ENCODE measurements at regions not wholly inside any gene's neighbourhood (a gene's known extent, or its start where the extent isn't known, plus 50 kb on each side); places are given as distances from the start of the nearest gene placed in this dataset.
"Not testable (repeated sequence)": the region's sequence is repeated elsewhere in the genome, so short reads cannot be mapped to it uniquely, and the experiment has no call there.

DNA sequence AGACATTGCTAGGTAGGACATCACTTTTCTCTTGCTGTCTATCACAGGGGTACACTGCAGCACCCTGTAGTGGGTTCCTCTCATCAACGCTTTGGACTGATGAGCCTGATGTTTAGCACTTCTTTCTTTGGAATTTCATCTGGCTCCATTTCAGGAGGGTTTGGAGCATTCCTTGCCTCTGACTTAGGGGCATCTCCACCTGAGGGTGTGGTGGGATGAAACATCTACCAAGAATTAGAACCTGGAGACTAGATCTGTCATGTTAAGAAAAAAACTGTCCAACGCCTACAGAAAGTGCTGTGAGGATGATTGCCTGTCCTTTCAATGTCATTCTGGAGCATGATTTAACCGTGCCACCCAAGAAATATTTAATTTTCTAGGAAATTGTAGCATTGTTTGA lies 648.4 kb downstream of the ETS1 start:
- intact Hi-C loops (cut with micrococcal nuclease) = no loop called here
- DNase-seq = no peak
- TF ChIP-seq, protein P1, sequence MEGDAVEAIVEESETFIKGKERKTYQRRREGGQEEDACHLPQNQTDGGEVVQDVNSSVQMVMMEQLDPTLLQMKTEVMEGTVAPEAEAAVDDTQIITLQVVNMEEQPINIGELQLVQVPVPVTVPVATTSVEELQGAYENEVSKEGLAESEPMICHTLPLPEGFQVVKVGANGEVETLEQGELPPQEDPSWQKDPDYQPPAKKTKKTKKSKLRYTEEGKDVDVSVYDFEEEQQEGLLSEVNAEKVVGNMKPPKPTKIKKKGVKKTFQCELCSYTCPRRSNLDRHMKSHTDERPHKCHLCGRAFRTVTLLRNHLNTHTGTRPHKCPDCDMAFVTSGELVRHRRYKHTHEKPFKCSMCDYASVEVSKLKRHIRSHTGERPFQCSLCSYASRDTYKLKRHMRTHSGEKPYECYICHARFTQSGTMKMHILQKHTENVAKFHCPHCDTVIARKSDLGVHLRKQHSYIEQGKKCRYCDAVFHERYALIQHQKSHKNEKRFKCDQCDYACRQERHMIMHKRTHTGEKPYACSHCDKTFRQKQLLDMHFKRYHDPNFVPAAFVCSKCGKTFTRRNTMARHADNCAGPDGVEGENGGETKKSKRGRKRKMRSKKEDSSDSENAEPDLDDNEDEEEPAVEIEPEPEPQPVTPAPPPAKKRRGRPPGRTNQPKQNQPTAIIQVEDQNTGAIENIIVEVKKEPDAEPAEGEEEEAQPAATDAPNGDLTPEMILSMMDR (IDR thresholded peaks at IDR 0.05; ENCODE audit: borderline replicate concordance) = no peak
- no peak overlapping the region for H3K4me3 ChIP-seq
- peaks cover 4% of the 10 kb centered on the region for H3K9me3 ChIP-seq (replicated peaks)
- no peaks in the 10 kb centered on the region for H3K36me3 ChIP-seq
- no peak overlapping the region for H3K27ac ChIP-seq (replicated peaks)
- no peaks in the 10 kb centered on the region for H3K27me3 ChIP-seq (ENCODE audit: low read depth)
- H3K4me1 ChIP-seq = no peaks in the 10 kb centered on the region

DNA sequence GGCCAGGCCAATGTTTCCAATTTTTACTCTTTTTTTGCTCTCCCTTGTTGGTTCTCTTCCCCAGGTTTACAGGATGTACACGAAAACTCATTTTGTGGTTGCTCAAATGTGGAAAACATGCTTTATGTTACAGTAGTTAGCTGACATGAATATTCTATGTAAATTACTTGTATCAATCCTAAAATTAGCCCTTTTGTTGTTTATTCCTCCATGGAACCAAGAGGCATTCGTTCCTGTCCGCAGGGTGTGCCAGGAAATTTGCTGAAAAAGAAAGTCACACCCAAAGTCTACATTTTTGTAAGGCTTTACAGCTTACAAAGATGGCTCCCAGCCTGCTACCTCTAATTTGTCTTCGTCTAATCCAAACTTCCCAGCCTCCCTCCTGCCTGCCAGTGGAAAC lies 652.3 kb downstream of the ETS1 start:
- Histone ChIP-seq H3K4me3 (no peak overlapping the region), H3K9me3 (replicated peaks) (no peaks in the 10 kb centered on the region), H3K4me1 (no peaks in the 10 kb centered on the region), H3K36me3 (no peaks in the 10 kb centered on the region), H3K27me3 (ENCODE audit: low read depth) (no peaks in the 10 kb centered on the region), H3K27ac (replicated peaks) (no peak overlapping the region)
- TF ChIP-seq, protein P1 (IDR thresholded peaks at IDR 0.05; ENCODE audit: borderline replicate concordance) = no peak
- no peak for DNase-seq
- intact Hi-C loops (cut with micrococcal nuclease) = no loop called here

DNA sequence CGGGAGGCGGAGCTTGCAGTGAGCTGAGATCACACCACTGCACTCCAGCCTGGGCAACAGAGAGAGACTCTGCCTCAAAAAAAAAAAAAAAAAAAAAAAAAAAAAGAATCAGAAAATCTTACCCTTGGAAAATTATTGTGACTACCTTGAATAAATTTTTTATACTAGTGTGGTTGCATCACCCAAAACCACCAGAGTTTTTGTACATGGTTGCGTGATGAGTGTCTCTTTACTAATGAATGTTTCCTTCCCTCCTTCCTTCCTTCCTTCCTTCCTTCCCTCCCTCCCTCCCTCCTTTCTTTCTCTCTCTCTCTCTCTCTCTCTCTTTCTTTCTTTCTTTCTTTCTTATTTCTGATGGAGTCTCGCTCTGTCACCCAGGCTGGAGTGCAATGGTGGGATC lies 653.4 kb downstream of the ETS1 start:
- DNase-seq; H3K4me1 ChIP-seq; H3K4me3 ChIP-seq; H3K27me3 ChIP-seq (ENCODE audit: low read depth); H3K9me3 ChIP-seq (replicated peaks); H3K27ac ChIP-seq (replicated peaks); H3K36me3 ChIP-seq; intact Hi-C loops (cut with micrococcal nuclease): not testable (repeated sequence)

DNA sequence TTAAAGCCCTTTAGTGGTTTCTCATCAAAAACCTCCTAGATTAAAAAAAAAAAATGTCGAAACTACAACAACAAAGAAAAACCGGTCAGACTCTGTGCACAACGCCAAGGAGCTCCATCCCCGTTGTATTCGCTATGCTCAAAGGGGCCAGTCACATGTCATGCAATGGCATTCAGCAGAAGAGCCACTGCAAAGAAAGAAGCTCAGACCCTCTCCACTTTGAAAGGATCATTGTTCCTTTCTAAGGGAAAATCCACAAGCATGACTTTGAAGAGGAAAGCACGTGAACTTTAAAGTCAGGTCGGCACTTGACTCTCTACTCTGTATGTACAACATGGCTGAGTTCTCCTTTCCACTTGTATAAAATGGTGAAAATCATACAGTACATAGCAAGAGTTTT lies 655.6 kb downstream of the ETS1 start:
- Histone ChIP-seq H3K27me3 (ENCODE audit: low read depth) (no peaks in the 10 kb centered on the region), H3K36me3 (no peaks in the 10 kb centered on the region), H3K4me3 (no peak overlapping the region), H3K9me3 (replicated peaks) (no peaks in the 10 kb centered on the region), H3K4me1 (no peaks in the 10 kb centered on the region), H3K27ac (replicated peaks) (no peak overlapping the region)
- DNase-seq = no peak
- TF ChIP-seq, protein P1 (IDR thresholded peaks at IDR 0.05; ENCODE audit: borderline replicate concordance) = no peak
- intact Hi-C loops (cut with micrococcal nuclease) = no loop called here

DNA sequence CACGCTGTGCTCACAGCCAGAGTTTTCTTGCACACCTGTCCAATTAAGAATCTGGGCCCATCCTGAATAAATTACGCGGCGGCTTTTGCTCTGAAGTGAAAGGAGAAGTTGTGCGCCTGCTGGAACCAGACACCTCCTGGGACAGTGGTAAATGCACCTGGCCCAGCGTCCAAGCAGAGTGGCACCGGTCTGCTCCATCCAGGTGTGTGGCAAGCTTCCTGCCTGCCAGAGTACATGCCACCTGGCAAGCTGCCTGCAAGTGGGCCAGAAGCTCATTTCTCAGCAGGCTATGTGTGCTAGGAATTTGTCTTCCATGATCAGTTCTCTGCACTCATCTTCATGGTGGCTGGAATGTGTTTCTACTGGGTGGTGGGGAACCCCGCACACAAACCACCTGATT lies 660.6 kb downstream of the ETS1 start:
- Histone ChIP-seq H3K27me3 (ENCODE audit: low read depth) (no peaks in the 10 kb centered on the region), H3K9me3 (replicated peaks) (no peaks in the 10 kb centered on the region), H3K36me3 (no peaks in the 10 kb centered on the region), H3K27ac (replicated peaks) (no peak overlapping the region), H3K4me1 (no peaks in the 10 kb centered on the region), H3K4me3 (no peak overlapping the region)
- intact Hi-C loops (cut with micrococcal nuclease) = no loop called here
- TF ChIP-seq, protein P1 (IDR thresholded peaks at IDR 0.05; ENCODE audit: borderline replicate concordance) = no peak
- no peak for DNase-seq

DNA sequence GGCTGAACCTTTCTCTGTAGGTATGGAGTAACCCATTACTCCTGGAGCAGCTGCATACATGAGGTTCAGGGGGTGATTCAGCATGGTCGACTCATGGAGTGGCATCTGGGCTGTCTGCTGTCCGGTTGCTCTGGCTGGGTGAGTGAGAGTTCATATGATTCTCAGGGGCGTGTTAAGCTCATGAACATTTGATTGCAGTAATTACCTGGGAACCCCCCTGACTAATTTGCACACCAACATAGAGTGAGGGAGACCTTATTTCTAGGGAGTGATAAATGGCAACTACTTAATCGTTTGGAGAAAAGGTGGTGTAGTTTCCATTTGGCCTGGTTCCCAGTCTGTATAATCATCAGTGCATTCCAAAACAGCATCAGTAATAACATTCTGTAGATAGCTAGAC lies 661.9 kb downstream of the ETS1 start:
- Histone ChIP-seq H3K4me1 (no peaks in the 10 kb centered on the region), H3K36me3 (no peaks in the 10 kb centered on the region), H3K27ac (replicated peaks) (no peak overlapping the region), H3K9me3 (replicated peaks) (peaks cover under 1% of the 10 kb centered on the region), H3K4me3 (no peak overlapping the region), H3K27me3 (ENCODE audit: low read depth) (no peaks in the 10 kb centered on the region)
- no peak for DNase-seq
- intact Hi-C loops (cut with micrococcal nuclease) = no loop called here
- TF ChIP-seq, protein P1 (IDR thresholded peaks at IDR 0.05; ENCODE audit: borderline replicate concordance) = no peak

Measured in left ventricle myocardium inferior (tissue), 1 donor.